ENCODE measurements at regions not wholly inside any gene's neighbourhood (a gene's known extent, or its start where the extent isn't known, plus 50 kb on each side); places are given as distances from the start of the nearest gene placed in this dataset.
"Not testable (repeated sequence)": the region's sequence is repeated elsewhere in the genome, so short reads cannot be mapped to it uniquely, and the experiment has no call there.

DNA sequence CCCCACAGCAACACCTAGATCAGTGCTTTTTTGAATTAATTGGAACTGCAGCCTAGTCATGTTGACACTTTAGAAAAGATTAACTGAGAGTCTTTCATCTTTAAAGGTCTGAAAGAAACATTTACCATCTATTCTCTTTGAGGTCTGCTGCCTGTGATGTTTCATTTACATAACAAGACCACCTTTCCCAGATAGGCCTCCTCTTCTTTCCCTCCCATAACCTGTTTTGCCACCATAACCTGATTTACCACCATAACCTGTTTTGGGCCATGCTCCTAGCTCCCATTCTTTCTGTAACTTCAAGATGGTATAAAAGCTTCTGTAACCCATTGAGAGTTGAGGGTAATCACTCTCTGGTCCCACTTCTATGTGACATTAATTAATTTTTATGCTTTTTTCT lies 320.8 kb downstream of the PCDH20 start:
- no peak for ATAC-seq

DNA sequence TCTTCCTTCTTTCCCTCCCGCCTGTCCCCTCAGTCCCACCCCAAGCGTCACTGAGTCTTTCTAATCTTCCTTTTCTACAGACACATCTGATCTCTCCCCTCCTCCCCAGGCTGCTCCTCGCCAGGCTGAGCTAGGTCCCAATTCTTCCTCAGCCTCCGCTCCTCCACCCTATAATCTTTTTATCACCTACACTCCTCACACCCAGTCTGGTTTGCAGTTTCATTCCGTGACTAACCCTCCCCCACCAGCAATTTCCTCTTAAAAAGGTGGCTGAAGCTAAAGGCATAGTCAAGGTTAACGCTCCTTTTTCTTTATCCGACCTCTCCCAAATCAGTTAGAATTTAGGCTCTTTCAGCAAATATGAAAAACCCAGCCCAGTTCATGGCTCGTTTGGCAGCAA lies 325.8 kb downstream of the PCDH20 start:
- WGBS (ENCODE audit: insufficient coverage, low coverage, low lambda C conversion rate, missing lambda C conversion rate), result 45% methylated on average over 8 of the region's 8 CpGs
- DNase-seq; H3K9me3 ChIP-seq; intact Hi-C loops (cut with DNase I); H3K27me3 ChIP-seq; ATAC-seq; H3K4me3 ChIP-seq; H3K27ac ChIP-seq; H3K4me1 ChIP-seq; H3K36me3 ChIP-seq: not testable (repeated sequence)

More for the DNA sequence above, 320.8 kb downstream of the PCDH20 start:
- Histone ChIP-seq H3K27me3 (no peaks in the 10 kb centered on the region), H3K4me1 (no peaks in the 10 kb centered on the region), H3K36me3 (no peaks in the 10 kb centered on the region), H3K4me3 (no peak overlapping the region), H3K27ac (no peak overlapping the region), H3K9me3 (no peaks in the 10 kb centered on the region)
- intact Hi-C loops (cut with DNase I), result no loop called here
- no peak for DNase-seq
- TF ChIP-seq, protein P1, sequence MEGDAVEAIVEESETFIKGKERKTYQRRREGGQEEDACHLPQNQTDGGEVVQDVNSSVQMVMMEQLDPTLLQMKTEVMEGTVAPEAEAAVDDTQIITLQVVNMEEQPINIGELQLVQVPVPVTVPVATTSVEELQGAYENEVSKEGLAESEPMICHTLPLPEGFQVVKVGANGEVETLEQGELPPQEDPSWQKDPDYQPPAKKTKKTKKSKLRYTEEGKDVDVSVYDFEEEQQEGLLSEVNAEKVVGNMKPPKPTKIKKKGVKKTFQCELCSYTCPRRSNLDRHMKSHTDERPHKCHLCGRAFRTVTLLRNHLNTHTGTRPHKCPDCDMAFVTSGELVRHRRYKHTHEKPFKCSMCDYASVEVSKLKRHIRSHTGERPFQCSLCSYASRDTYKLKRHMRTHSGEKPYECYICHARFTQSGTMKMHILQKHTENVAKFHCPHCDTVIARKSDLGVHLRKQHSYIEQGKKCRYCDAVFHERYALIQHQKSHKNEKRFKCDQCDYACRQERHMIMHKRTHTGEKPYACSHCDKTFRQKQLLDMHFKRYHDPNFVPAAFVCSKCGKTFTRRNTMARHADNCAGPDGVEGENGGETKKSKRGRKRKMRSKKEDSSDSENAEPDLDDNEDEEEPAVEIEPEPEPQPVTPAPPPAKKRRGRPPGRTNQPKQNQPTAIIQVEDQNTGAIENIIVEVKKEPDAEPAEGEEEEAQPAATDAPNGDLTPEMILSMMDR (IDR thresholded peaks at IDR 0.05), result no peak
- no peak for TF ChIP-seq POLR2A (IDR thresholded peaks at IDR 0.05)

DNA sequence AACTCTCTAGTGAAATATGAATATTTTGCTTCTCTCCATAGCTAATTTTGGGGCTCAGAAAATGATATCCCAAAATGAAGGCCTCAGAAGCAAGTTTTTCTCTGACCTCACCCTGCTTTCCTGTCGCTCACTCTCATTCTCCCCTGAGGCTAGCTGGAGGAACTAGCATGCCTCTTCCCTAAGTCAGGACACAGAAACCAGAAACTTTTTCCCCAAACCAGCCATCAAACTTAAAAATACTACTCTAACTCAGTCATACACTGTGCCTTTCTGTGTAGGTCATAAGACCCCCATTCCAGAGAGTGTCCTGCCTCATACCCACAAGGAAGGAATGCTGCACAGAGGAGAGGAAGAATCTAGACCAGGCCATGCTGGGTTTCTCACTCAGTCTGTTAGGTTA lies 329.6 kb downstream of the PCDH20 start:
- Histone ChIP-seq H3K4me3 (no peak overlapping the region), H3K27me3 (no peaks in the 10 kb centered on the region), H3K4me1 (no peaks in the 10 kb centered on the region), H3K27ac (no peak overlapping the region), H3K9me3 (no peaks in the 10 kb centered on the region), H3K36me3 (no peaks in the 10 kb centered on the region)
- WGBS (ENCODE audit: insufficient coverage, low coverage, low lambda C conversion rate, missing lambda C conversion rate), result 67% methylated on average over 1 of the region's 1 CpG
- DNase-seq (no peak), ATAC-seq (no peak)
- intact Hi-C loops (cut with DNase I), result no loop called here
- TF ChIP-seq, protein P1 (IDR thresholded peaks at IDR 0.05), result no peak
- no peak for TF ChIP-seq POLR2A (IDR thresholded peaks at IDR 0.05)

DNA sequence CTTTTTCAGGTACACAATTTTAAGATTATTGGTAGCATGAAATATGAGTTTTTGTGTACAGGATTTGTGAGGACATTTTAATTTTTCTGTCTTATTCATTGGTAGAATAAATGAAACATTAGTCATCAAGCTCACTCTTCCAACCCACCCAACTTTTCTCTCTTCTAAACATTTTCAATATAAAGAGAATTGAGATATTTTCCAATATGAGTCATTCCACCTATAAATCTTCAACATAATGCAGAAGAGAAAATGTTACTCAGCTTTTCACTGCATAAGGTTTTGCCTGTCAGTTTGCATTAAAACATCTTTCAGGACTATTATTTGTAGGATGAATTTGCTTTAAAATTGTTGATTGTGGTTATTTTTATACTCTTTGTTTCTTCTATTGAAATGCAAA lies 330.7 kb downstream of the PCDH20 start:
- no peak for TF ChIP-seq POLR2A (IDR thresholded peaks at IDR 0.05)
- no peak overlapping the region for H3K4me3 ChIP-seq
- DNase-seq (no peak), ATAC-seq (no peak)
- no peaks in the 10 kb centered on the region for H3K27me3 ChIP-seq
- H3K9me3 ChIP-seq, result no peaks in the 10 kb centered on the region
- intact Hi-C loops (cut with DNase I), result no loop called here
- H3K36me3 ChIP-seq, result no peaks in the 10 kb centered on the region
- no peak overlapping the region for H3K27ac ChIP-seq
- H3K4me1 ChIP-seq, result no peaks in the 10 kb centered on the region

DNA sequence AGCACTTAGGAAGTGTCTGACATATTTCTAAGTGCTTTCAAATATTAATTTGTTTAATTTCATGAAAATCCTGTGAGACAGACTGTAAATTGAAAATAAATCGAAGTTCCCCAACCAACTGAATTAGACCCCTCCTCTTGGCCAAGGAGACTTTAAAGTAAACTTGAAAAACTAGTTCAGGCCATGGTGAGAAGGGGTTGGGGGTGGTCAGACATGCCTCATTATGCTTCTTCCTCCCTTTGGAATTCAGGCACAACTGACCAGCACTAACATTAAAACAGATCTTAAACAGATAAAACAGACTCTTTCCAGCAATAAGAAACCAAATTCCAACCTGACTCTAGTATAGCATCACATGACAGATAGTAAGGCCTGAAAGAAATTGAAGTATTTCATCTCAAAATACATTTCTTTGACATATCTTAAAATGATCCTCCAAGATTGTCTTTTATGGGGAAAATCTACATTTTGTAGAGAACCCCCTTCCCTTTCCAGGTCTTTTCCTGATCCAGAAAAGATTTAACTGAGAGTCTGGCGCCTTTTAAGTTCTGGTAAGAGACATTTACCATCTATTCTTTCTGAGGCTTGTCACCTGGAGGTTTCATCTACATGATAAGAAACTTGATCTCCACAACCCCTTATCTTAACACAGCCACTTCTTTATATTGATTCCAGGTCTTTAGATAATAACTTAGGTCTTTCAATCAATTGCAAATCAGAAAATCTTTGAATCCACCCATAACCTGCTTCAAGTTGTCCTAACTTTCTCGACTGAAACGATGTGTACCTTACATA lies 336.5 kb downstream of the PCDH20 start:
- DNase-seq (no peak), ATAC-seq (no peak)
- H3K4me1 ChIP-seq, result no peaks in the 10 kb centered on the region
- TF ChIP-seq POLR2A (IDR thresholded peaks at IDR 0.05), result no peak
- TF ChIP-seq, protein P1 (IDR thresholded peaks at IDR 0.05), result no peak
- no peaks in the 10 kb centered on the region for H3K27me3 ChIP-seq
- no peak overlapping the region for H3K27ac ChIP-seq
- H3K36me3 ChIP-seq, result no peaks in the 10 kb centered on the region
- WGBS (ENCODE audit: insufficient coverage, low coverage, low lambda C conversion rate, missing lambda C conversion rate), result 22% methylated on average over 4 of the region's 4 CpGs
- no peaks in the 10 kb centered on the region for H3K9me3 ChIP-seq
- intact Hi-C loops (cut with DNase I), result no loop called here
- H3K4me3 ChIP-seq, result no peak overlapping the region

DNA sequence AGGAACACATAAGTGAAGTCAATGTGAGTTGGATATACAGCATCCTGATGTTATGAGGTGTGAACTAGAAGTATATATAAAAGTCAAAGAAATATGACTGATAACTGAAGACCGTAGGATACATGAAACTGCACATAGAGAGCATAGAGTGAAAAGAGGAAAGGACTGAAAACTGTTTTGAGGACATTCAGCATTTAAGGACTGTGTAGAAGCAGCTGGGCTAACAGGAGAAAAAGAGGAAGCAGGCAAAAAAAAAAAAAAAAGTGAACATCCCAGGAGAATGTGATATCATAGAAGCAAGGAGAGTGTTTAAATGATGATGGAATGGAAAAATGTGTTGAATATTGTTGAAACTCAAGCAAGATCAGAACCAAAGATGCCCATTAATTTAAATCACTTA lies 363.5 kb downstream of the PCDH20 start:
- intact Hi-C loops (cut with DNase I), result no loop called here
- Histone ChIP-seq H3K4me3 (no peak overlapping the region), H3K27ac (no peak overlapping the region), H3K9me3 (no peaks in the 10 kb centered on the region), H3K4me1 (no peaks in the 10 kb centered on the region), H3K27me3 (no peaks in the 10 kb centered on the region), H3K36me3 (no peaks in the 10 kb centered on the region)
- DNase-seq (no peak), ATAC-seq (no peak)
- WGBS (ENCODE audit: insufficient coverage, low coverage, low lambda C conversion rate, missing lambda C conversion rate), result 18% methylated on average over 1 of the region's 1 CpG
- TF ChIP-seq, protein P1 (IDR thresholded peaks at IDR 0.05), result no peak
- no peak for TF ChIP-seq POLR2A (IDR thresholded peaks at IDR 0.05)
